ENCODE measurements at regions not wholly inside any gene's neighbourhood (a gene's known extent, or its start where the extent isn't known, plus 50 kb on each side); places are given as distances from the start of the nearest gene placed in this dataset.

GRCh38 chr11:106234794-106235193 lies 157.3 kb downstream of the AASDHPPT start:
- Mint-ChIP-seq H3K4me1 (no peaks in the 10 kb centered on the region), H3K36me3 (ENCODE audit: low read depth) (no peaks in the 10 kb centered on the region), H3K27ac (no peak overlapping the region), H3K4me3 (no peak overlapping the region), H3K27me3 (ENCODE audit: low read depth, poor library complexity) (no peaks in the 10 kb centered on the region), H3K9me3 (peaks cover 7% of the 10 kb centered on the region)
- TF ChIP-seq CTCF (IDR thresholded peaks at IDR 0.05), result no peak
- no peak for DNase-seq

GRCh38 chr11:106236295-106236694 lies 158.8 kb downstream of the AASDHPPT start:
- Mint-ChIP-seq H3K27ac (no peak overlapping the region), H3K4me3 (no peak overlapping the region)
- no peak for DNase-seq

GRCh38 chr11:106238704-106239360 lies 161.4 kb downstream of the AASDHPPT start:
- Mint-ChIP-seq H3K4me3 (no peak overlapping the region), H3K27ac (no peak overlapping the region), H3K9me3 (no peaks in the 10 kb centered on the region), H3K27me3 (ENCODE audit: low read depth, poor library complexity) (no peaks in the 10 kb centered on the region), H3K4me1 (no peaks in the 10 kb centered on the region), H3K36me3 (ENCODE audit: low read depth) (no peaks in the 10 kb centered on the region)
- DNase-seq, result no peak
- TF ChIP-seq CTCF (IDR thresholded peaks at IDR 0.05), result no peak

More at GRCh38 chr11:106236295-106236694, 158.8 kb downstream of the AASDHPPT start:
- H3K27me3 Mint-ChIP-seq (ENCODE audit: low read depth, poor library complexity), result no peaks in the 10 kb centered on the region
- H3K4me1 Mint-ChIP-seq, result no peaks in the 10 kb centered on the region
- no peaks in the 10 kb centered on the region for H3K36me3 Mint-ChIP-seq (ENCODE audit: low read depth)
- no peak for TF ChIP-seq CTCF (IDR thresholded peaks at IDR 0.05)
- H3K9me3 Mint-ChIP-seq, result no peaks in the 10 kb centered on the region

GRCh38 chr11:106241601-106242257 lies 164.3 kb downstream of the AASDHPPT start:
- no peak for DNase-seq
- Mint-ChIP-seq H3K36me3 (ENCODE audit: low read depth) (peaks cover 6% of the 10 kb centered on the region), H3K4me1 (no peaks in the 10 kb centered on the region), H3K27ac (no peak overlapping the region), H3K4me3 (no peak overlapping the region), H3K9me3 (peaks cover 17% of the 10 kb centered on the region), H3K27me3 (ENCODE audit: low read depth, poor library complexity) (no peaks in the 10 kb centered on the region)
- no peak for TF ChIP-seq CTCF (IDR thresholded peaks at IDR 0.05)

GRCh38 chr11:106242718-106243415 lies 165.4 kb downstream of the AASDHPPT start:
- Mint-ChIP-seq H3K9me3 (peaks cover 26% of the 10 kb centered on the region), H3K4me3 (no peak overlapping the region), H3K4me1 (no peaks in the 10 kb centered on the region), H3K27me3 (ENCODE audit: low read depth, poor library complexity) (peaks cover 4% of the 10 kb centered on the region), H3K27ac (peak overlapping the region; percentile 40), H3K36me3 (ENCODE audit: low read depth) (peaks cover 6% of the 10 kb centered on the region)
- DNase-seq, result no peak
- no peak for TF ChIP-seq CTCF (IDR thresholded peaks at IDR 0.05)

Data from nephron progenitor cell (in vitro differentiated cells).